Umbilical cord (tissue), 1 donor: ENCODE measurements at regions not wholly inside any gene's neighbourhood (a gene's known extent, or its start where the extent isn't known, plus 50 kb on each side); places are given as distances from the start of the nearest gene placed in this dataset.
"Not testable (repeated sequence)": the region's sequence is repeated elsewhere in the genome, so short reads cannot be mapped to it uniquely, and the experiment has no call there.

ENCODE experiments used
- DNase-seq: peaks from one replicate; pipeline ENCODE4 v3.0.0-alpha.2; 2015; ENCODE audit warnings: low spot score

DNA sequence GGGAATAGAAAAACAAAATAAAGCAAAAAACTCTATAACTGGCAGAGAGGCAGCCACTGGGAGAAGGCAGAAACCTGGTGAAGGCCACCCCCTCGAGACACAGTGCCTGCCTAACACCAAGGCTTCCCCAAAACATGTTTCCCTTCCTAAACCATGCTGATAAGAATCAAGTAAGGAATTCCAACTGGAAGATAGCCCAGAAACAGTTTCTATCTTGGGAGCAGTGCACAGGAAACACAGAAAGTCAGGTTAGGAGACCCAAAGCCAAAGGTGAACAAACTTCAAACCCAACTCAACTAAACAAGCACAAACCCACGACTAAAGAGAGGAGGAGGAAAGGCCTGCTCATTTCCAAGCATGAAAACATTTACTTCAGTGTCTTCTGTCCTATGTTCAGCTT lies 433.7 kb upstream of the RGS17 start:
- DNase-seq = no peak

DNA sequence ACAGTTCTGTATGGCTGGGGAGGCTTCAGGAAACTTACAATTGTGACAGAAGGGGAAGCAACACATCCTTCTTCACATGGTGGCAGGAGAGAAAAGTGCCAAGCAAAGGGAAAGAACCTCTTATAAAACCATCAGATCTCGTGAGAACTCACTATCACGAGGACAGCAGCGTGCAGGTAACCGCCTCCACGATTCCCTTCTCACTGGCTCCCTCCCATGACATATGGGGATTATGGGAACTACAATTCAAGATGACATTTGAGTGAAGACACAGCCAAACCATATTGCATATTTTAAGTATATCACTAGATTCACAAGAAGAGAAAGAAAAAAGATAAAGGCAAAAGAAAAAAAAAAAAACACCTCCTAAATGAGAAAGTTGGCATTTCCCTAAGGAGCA lies 431.9 kb upstream of the RGS17 start:
- no peak for DNase-seq

DNA sequence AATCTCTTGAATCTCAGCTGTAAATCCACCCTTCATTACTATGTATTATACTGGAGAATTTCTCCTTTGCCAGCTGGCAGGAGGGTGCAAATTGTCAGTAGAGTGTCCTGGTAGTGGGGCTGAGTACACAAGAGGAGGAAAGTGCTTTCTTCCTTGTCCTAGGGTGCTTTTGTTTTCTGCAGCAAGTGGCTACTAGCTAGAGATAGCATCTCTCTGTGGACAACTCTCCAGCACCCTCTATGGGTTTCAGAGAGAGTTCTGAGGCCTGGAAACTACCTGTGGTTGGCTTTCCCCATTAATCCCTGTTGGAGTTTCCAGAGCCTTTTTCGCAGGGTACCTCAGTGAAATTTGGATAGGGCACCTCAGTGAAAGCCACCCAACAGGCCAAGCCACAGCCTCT lies 422.5 kb upstream of the RGS17 start:
- DNase-seq = no peak

DNA sequence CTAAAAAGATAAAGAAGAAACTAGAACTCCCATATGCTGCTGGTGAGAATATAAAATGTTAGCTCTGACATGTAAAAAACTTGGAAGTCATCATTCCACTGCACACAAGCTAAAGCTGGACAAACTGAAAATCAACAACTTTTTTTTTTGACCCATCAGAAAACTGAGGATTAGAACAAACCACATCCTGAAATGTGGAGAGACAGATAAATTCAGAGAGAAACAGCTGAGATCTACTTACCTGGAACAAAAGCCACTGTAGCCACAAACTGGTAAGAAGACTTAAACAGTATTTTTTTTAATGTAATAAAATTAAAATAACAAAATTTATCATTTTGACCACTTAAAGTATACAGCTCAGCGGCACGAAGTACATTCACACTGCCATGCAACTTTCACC lies 408.5 kb upstream of the RGS17 start:
- DNase-seq = no peak

- no peak for DNase-seq
These were observed 407.4 kb upstream of the RGS17 start for GRCh38 chr6:153538491-153538890.

- no peak for DNase-seq
These were observed 406.3 kb upstream of the RGS17 start for GRCh38 chr6:153537422-153537821.

GRCh38 chr6:153526479-153526878 lies 395.4 kb upstream of the RGS17 start:
- no peak for DNase-seq

- no peak for DNase-seq
These were observed 394.9 kb upstream of the RGS17 start for GRCh38 chr6:153525998-153526397.

DNA sequence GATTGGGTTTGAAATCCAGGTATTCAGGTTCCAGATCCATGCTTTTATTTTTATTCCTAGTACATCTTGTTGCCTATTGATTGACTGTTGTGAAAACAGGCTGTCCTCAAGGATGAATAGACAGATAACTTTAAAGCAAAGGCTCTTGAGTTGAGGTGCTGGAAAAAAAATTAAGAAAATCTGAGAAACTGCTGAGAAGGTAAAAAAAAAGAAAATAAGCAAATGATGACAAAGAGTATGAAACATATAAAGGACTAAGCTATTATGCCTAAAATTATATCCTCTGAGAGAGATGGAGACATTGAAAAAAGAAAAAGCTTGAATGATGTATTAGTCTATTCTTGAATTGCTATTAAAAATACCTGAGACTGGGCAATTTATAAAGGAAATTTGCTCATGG lies 392.3 kb upstream of the RGS17 start:
- DNase-seq = no peak

- DNase-seq = no peak
These were observed 380.9 kb upstream of the RGS17 start for GRCh38 chr6:153511896-153512496.

GRCh38 chr6:153503810-153504209 lies 372.7 kb upstream of the RGS17 start:
- DNase-seq = no peak

GRCh38 chr6:153493501-153493900 lies 362.4 kb upstream of the RGS17 start:
- DNase-seq = no peak

GRCh38 chr6:153489479-153489878 lies 358.4 kb upstream of the RGS17 start:
- peak; percentile 47 for DNase-seq

GRCh38 chr6:153488267-153488666 lies 357.2 kb upstream of the RGS17 start:
- DNase-seq = no peak

GRCh38 chr6:153485072-153485471 lies 354.0 kb upstream of the RGS17 start:
- peak; percentile 37 for DNase-seq

DNA sequence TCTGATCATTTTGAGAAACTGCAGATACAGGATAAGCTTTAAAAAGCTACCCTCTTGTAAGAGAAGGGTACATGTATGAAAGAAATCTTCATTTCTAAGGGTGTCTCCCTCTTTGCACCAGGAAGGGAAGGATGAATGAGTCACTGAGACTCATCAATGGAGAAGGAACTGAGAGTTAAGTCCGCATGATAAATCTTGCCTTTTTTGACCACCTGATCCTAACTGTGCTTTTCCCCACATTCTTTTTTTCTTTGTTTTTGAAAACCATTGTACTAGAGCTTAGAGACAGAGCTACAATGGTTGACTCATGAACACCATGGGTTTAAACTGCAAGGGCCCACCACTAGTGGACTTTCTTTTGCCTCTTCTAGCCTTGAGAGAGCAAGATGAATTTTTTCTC lies 353.0 kb upstream of the RGS17 start:
- DNase-seq = no peak

DNA sequence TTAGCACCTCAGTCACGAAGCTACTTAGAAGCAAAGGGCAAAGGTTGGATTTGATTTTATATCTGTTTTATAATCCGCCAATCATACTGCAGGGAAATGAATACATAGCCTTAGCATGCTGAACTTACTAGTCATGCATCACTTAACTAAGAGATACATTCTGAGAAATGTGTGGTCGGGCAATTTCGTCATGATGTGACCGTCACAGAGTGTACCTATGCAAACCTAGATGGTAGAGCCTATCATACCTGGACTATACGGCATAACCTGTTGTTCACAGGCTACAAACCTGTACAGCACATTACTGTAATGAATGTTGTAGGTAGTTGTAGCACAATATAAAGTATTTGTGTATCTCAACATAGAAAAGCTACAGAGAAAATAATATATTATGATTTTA lies 345.2 kb upstream of the RGS17 start:
- no peak for DNase-seq

GRCh38 chr6:153465050-153465449 lies 334.0 kb upstream of the RGS17 start:
- DNase-seq = no peak

- peak; percentile 12 for DNase-seq
These were observed 318.2 kb upstream of the RGS17 start for GRCh38 chr6:153449279-153449678.

DNA sequence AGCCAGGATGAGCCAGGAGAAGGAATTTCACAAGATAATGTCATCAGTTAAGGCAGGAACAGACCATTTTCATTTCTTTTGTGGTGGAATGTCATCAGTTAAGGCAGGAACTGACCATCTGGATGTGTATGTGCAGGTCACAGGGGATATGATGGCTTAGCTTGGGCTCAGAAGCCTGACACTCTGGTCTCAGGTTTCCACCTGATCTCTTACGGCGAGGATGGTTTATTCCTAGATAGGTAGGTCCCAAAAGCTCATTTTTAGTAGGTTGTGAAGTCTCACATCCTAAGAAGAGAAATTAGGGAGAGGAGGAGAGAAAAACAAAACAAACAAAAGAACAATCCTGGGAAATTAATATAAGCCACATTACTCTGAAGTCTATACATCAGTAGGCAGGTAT lies 311.7 kb upstream of the RGS17 start:
- not testable (repeated sequence) for DNase-seq

DNA sequence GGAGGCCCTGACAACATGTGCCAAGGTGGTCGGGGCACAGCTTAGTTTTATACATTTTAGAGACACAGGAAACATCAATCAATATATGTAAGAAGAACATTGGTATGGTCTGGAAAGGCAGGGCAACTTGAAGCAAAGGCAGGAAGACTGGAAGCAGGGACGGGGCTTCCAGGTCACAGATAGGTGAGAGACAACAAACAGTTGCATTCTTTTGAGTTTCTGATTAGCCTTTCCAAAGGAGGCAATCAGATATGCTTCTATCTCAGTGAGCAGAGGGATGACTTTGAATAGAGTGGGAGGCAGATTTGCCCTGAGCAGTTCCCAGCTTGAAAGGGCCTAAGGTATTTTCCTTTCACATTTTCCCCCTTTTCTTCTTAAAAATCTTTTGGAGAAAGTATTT lies 311.0 kb upstream of the RGS17 start:
- no peak for DNase-seq

DNA sequence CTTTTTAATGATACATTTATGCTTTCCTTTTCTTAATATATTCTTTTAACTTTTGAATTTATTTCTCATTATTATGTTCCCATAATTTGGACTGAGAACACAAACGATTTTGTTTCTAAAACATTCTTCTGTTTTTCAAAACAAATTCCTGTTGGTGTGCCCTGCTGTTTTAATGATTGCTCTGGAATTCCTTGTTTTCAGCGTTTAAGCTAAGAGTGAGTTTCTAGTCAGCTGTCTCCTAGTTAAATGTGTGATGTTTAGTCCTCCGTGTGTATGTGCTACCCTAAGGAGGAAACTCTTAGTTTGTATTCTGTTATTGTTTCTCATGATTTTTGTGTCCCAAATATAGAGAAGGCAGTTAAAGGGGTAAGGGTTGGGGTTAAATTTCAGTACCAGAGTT lies 306.1 kb upstream of the RGS17 start:
- no peak for DNase-seq

- DNase-seq = peak; percentile 3
These were observed 305.3 kb upstream of the RGS17 start for GRCh38 chr6:153436351-153436750.

DNA sequence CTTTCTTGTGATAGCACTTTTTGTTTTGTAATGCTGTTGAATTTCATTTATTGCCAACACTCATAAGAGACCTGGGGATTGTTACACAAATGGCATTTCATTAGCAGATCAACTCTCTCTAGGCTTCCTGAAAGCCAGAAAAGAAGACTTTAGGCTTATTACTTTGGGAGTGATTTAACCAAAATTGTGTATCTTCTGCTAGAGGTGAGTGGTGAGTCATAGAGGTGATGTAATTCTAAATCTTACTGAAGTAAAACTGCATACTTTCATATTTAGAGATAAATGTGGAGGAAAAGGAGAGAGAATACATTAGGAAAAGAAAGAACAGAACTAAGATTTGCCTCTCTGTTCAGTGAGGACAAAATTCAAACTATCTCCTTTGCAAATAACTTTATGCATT lies 304.7 kb upstream of the RGS17 start:
- no peak for DNase-seq
